GM13977 (cell line): ENCODE measurements at regions not wholly inside any gene's neighbourhood (a gene's known extent, or its start where the extent isn't known, plus 50 kb on each side); places are given as distances from the start of the nearest gene placed in this dataset.

Experiments
- DNase-seq: peaks from one replicate; pipeline ENCODE4 v3.0.0; 2012; ENCODE audit warnings: low spot score
- in situ Hi-C: fragments of 300-500 bp; cut with MboI; formaldehyde crosslinking; loops from one replicate; pipeline ENCODE4 v1.12.0; 2022; ENCODE audit warnings: low sequenced_read_pairs, low pct_unique_long_range_greater_than_20kb, mixed read lengths, inconsistent platforms; ENCODE audit not compliant: unreplicated experiment
- TF ChIP-seq, protein P1 (sequence below): IDR thresholded peaks from 2 replicates; pipeline ENCODE4 v1.5.1; 2012; ENCODE audit warnings: mild to moderate bottlenecking, control low read depth; ENCODE audit not compliant: insufficient read depth; ENCODE audit errors: extremely low read depth, missing control alignments

DNA sequence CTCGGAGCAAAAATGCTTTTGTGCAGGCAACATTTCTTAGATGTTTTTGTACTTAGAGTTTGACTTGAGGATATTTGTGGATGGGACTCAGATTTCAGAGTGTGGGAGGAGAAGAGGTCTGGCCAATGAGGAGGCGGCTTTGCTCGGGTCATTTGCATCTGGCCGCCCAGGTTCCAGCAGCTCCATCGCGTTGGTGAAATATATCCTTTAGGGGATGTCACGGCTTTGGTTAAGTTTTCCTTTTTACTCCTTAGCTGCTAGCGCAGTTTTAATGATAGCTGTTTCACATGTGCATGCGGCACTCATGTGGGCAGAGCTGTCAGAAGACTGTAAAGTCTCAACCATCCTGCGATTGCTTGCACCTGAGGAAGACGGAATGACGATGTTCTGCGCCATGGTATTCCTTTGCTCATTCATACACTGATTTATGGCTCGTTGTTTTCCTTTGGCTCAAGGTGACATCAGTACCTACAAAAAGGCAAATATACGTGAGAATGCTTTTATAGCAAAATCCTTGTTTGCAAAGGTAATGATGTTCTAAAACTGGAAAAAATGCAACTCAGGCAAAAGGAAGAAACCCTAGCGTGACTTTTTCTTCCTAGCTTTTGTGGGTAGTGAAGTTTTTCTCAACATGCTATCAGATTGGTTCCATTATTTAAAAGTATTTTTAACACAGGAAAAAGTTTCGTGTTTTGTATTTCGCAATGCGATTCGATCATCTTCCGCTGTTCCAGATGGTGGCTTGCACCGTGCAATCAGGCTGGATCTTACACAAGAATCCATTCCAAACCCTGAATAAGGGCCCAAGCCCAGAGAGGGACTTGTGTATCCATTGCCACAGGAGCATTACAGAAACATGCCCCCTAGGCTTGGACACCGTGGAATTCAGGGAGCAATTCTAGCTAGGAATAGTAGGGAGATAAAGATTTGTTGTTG lies 70.5 kb upstream of the ZNF516 start:
- no peak for DNase-seq
- in situ Hi-C loops, result no loop called here
- TF ChIP-seq, protein P1, sequence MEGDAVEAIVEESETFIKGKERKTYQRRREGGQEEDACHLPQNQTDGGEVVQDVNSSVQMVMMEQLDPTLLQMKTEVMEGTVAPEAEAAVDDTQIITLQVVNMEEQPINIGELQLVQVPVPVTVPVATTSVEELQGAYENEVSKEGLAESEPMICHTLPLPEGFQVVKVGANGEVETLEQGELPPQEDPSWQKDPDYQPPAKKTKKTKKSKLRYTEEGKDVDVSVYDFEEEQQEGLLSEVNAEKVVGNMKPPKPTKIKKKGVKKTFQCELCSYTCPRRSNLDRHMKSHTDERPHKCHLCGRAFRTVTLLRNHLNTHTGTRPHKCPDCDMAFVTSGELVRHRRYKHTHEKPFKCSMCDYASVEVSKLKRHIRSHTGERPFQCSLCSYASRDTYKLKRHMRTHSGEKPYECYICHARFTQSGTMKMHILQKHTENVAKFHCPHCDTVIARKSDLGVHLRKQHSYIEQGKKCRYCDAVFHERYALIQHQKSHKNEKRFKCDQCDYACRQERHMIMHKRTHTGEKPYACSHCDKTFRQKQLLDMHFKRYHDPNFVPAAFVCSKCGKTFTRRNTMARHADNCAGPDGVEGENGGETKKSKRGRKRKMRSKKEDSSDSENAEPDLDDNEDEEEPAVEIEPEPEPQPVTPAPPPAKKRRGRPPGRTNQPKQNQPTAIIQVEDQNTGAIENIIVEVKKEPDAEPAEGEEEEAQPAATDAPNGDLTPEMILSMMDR, result no peak

- TF ChIP-seq, protein P1, result no peak
- in situ Hi-C loops, result no loop called here
- DNase-seq, result no peak
Measured at GRCh38 chr18:76564655-76565237, 69.7 kb upstream of the ZNF516 start.

DNA sequence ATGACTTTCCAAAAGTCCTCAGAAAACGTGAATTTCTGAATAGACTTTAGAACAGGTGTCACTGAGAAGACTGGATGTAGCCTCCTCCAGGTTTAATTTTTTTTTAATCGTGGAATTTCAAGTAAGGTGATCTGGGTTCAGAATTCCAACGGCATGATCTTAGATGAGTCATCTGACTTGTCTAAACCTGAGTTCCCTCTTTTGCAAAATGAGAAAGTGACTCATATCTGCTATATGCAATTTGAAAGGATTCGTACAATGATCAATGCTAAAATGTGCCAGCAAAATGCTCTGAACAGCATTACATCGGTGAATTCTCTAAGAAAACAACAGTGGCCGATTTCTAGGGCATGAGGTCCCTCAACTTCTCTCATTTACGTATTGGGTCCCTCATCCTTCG lies 69.1 kb upstream of the ZNF516 start:
- no peak for DNase-seq
- TF ChIP-seq, protein P1, result no peak
- in situ Hi-C loops, result no loop called here

GRCh38 chr18:76562286-76563122 lies 67.5 kb upstream of the ZNF516 start:
- TF ChIP-seq, protein P1, result no peak
- no peak for DNase-seq
- in situ Hi-C loops, result no loop called here

DNA sequence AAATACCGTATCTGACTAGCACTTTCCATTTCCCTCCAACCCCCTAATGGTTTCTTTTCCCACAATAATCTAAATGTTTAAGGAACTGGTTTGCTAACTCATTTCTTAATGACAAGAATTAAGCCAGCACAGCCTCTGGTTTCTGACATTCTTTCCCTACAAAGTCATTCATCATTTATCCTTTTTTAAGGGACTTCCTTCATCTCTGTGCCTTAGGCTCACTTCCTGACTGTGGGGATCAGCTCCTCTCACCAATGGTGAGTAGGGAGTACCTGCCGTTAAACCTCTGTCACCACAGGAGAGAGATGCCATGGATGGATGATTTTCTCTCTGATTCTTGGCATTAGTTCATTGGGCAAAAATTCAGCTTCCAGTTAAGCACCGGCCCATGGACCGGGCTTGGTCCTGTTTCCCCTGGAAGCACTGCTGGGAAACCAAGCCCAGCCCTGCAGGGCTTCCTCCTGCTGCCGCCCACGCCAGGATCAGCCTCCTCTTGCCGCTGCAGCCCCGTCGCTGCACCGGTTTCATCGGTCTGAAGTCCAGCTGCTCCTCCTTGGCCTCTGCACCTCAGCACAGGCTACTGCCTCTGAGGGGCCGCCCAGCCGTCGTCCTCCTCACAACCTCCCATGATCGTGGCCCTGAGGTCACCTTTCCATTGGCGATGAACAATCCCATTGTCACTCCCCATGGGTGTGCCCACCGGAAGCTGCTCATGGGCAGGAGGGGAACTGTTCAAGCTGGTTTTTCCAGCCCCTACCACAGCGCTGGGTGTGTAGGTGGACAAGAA lies 64.0 kb upstream of the ZNF516 start:
- in situ Hi-C loops, result no loop called here
- TF ChIP-seq, protein P1, result no peak
- DNase-seq, result no peak
